ENCODE measurements at regions not wholly inside any gene's neighbourhood (a gene's known extent, or its start where the extent isn't known, plus 50 kb on each side); places are given as distances from the start of the nearest gene placed in this dataset.

GRCh38 chr2:156196031-156196430 is 136.5 kb downstream of the NR4A2 start:
- no peak for TF ChIP-seq EP300 (IDR thresholded peaks at IDR 0.05)
- TF ChIP-seq MAFK (IDR thresholded peaks at IDR 0.05; ENCODE audit: partially characterized antibody) = no peak
- no peak for TF ChIP-seq HDAC2 (IDR thresholded peaks at IDR 0.05)
- no peak for TF ChIP-seq CTCF (IDR thresholded peaks at IDR 0.05)

Measured in A549 (cell line).